OCI-LY1 (cell line): ENCODE measurements at regions not wholly inside any gene's neighbourhood (a gene's known extent, or its start where the extent isn't known, plus 50 kb on each side); places are given as distances from the start of the nearest gene placed in this dataset.
"Not testable (repeated sequence)": the region's sequence is repeated elsewhere in the genome, so short reads cannot be mapped to it uniquely, and the experiment has no call there.

Experiments
- H2AFZ ChIP-seq: fragments of 200-600 bp; sonication (generic), shearing (Covaris generic); 2 replicates; pipeline ENCODE4 v1.6.0; 2014; ENCODE audit warnings: antibody characterized with exemption, mild to moderate bottlenecking, low read length
- H3F3A ChIP-seq: fragments of 200-600 bp; sonication (generic), shearing (Covaris generic); 2 replicates; pipeline ENCODE4 v1.6.0; 2014; ENCODE audit warnings: mild to moderate bottlenecking, antibody characterized with exemption, low read length, moderate library complexity; ENCODE audit not compliant: insufficient read depth
- H3K27ac ChIP-seq: fragments of 200-600 bp; sonication (generic); 2 replicates; pipeline ENCODE4 v1.5.1; 2014; ENCODE audit warnings: low read length, mixed run types, mild to moderate bottlenecking, low read depth; ENCODE audit not compliant: poor library complexity, severe bottlenecking
- H3K27me3 ChIP-seq: fragments of 200-600 bp; sonication (generic); 2 replicates; pipeline ENCODE4 v1.6.0; 2014; ENCODE audit warnings: antibody characterized with exemption, mild to moderate bottlenecking, low read length, moderate library complexity; ENCODE audit not compliant: insufficient read depth
- H3K36me3 ChIP-seq: fragments of 200-600 bp; sonication (generic); 2 replicates; pipeline ENCODE4 v1.6.1; 2014; ENCODE audit warnings: mild to moderate bottlenecking, antibody characterized with exemption, low read length, moderate library complexity, mixed read lengths; ENCODE audit not compliant: insufficient read depth
- H3K4me1 ChIP-seq: fragments of 200-600 bp; sonication (generic); 2 replicates; pipeline ENCODE4 v1.5.1; 2014; ENCODE audit warnings: mild to moderate bottlenecking, low read length, moderate library complexity; ENCODE audit not compliant: insufficient read depth, severe bottlenecking
- H3K4me2 ChIP-seq: fragments of 200-600 bp; sonication (generic), shearing (Covaris generic); 2 replicates; pipeline ENCODE4 v1.6.1; 2014; ENCODE audit warnings: low read length
- H3K4me3 ChIP-seq: fragments of 200-600 bp; sonication (generic); 2 replicates; pipeline ENCODE4 v1.5.1; 2014; ENCODE audit warnings: low read length, low read depth, mild to moderate bottlenecking, mixed read lengths; ENCODE audit not compliant: poor library complexity, severe bottlenecking
- H3K79me2 ChIP-seq: fragments of 200-600 bp; shearing (Covaris generic); 2 replicates; pipeline ENCODE4 v1.6.1; 2016; ENCODE audit warnings: mixed run types, low read length, mixed read lengths; ENCODE audit not compliant: insufficient read depth
- H3K9ac ChIP-seq: fragments of 200-600 bp; sonication (generic), shearing (Covaris generic); 2 replicates; pipeline ENCODE4 v1.6.1; 2014; ENCODE audit warnings: mild to moderate bottlenecking, low read length, mixed read lengths
- H3K9me2 ChIP-seq: fragments of 200-600 bp; sonication (generic), shearing (Covaris generic); 2 replicates; pipeline ENCODE4 v1.6.1; 2014; ENCODE audit warnings: low read depth, mild to moderate bottlenecking, low read length, mixed read lengths
- H3K9me3 ChIP-seq: fragments of 200-600 bp; shearing (Covaris generic); 2 replicates; pipeline ENCODE4 v1.6.1; 2014; ENCODE audit warnings: low read length, mixed read lengths
- H4K20me1 ChIP-seq: fragments of 200-600 bp; sonication (generic), shearing (Covaris generic); 2 replicates; pipeline ENCODE4 v1.6.0; 2016; ENCODE audit warnings: mild to moderate bottlenecking, low read length; ENCODE audit not compliant: insufficient read depth
- CTCF ChIP-seq: fragments of 200-600 bp; sonication (generic), shearing (Covaris generic); IDR thresholded peaks from 2 replicates; pipeline ENCODE4 v1.5.1; 2017; ENCODE audit warnings: mild to moderate bottlenecking, antibody characterized with exemption, low read length, moderate library complexity, mixed read lengths
- EZH2 ChIP-seq: fragments of 200-600 bp; sonication (generic), shearing (Covaris generic); IDR thresholded peaks from 2 replicates; pipeline ENCODE4 v1.8.0; 2017; ENCODE audit warnings: borderline replicate concordance, mixed run types, mild to moderate bottlenecking, antibody characterized with exemption, low read length, moderate library complexity, mixed read lengths

- TF ChIP-seq CTCF (no peak), EZH2 (no peak)
- no peaks in the 10 kb centered on the region for H3K9me3 ChIP-seq
Measured at GRCh38 chr4:66929748-66930147, 615.6 kb downstream of the CENPC start.

GRCh38 chr4:66928881-66929280 lies 616.4 kb downstream of the CENPC start:
- not testable (repeated sequence) for H3K36me3 ChIP-seq, H3K4me3 ChIP-seq, H3F3A ChIP-seq, H3K4me2 ChIP-seq, H3K9me3 ChIP-seq, H3K9me2 ChIP-seq, H3K79me2 ChIP-seq, H3K9ac ChIP-seq, H3K4me1 ChIP-seq, H2AFZ ChIP-seq, H3K27ac ChIP-seq, H4K20me1 ChIP-seq, H3K27me3 ChIP-seq

More at GRCh38 chr4:66929748-66930147, 615.6 kb downstream of the CENPC start:
- Histone ChIP-seq H4K20me1 (no peaks in the 10 kb centered on the region), H3K79me2 (no peaks in the 10 kb centered on the region), H3K36me3 (no peaks in the 10 kb centered on the region), H3K4me3 (no peak overlapping the region), H3F3A (no peaks in the 10 kb centered on the region), H2AFZ (no peak overlapping the region), H3K27me3 (no peaks in the 10 kb centered on the region), H3K4me1 (no peaks in the 10 kb centered on the region), H3K9me2 (no peaks in the 10 kb centered on the region), H3K27ac (no peak overlapping the region), H3K4me2 (no peak overlapping the region), H3K9ac (no peak overlapping the region)

GRCh38 chr4:66927937-66928336 lies 617.4 kb downstream of the CENPC start:
- H3K9ac ChIP-seq, result no peak overlapping the region
- TF ChIP-seq CTCF (no peak), EZH2 (no peak)
- H3K9me3 ChIP-seq, result no peaks in the 10 kb centered on the region
- no peaks in the 10 kb centered on the region for H3F3A ChIP-seq
- no peaks in the 10 kb centered on the region for H3K27me3 ChIP-seq
- H3K4me1 ChIP-seq, result no peaks in the 10 kb centered on the region
- H3K9me2 ChIP-seq, result no peaks in the 10 kb centered on the region
- H2AFZ ChIP-seq, result no peak overlapping the region
- H3K79me2 ChIP-seq, result no peaks in the 10 kb centered on the region
- H4K20me1 ChIP-seq, result no peaks in the 10 kb centered on the region
- no peak overlapping the region for H3K27ac ChIP-seq
- no peaks in the 10 kb centered on the region for H3K36me3 ChIP-seq
- no peak overlapping the region for H3K4me3 ChIP-seq
- no peak overlapping the region for H3K4me2 ChIP-seq

GRCh38 chr4:66926687-66927086 lies 618.6 kb downstream of the CENPC start:
- H3K27me3 ChIP-seq, result no peaks in the 10 kb centered on the region
- H3K9me2 ChIP-seq, result no peaks in the 10 kb centered on the region
- no peaks in the 10 kb centered on the region for H3K9me3 ChIP-seq
- no peak for TF ChIP-seq EZH2
- TF ChIP-seq CTCF, result no peak
- no peaks in the 10 kb centered on the region for H3K36me3 ChIP-seq
- no peak overlapping the region for H3K27ac ChIP-seq
- H3K4me1 ChIP-seq, result no peaks in the 10 kb centered on the region
- no peak overlapping the region for H3K4me3 ChIP-seq
- no peak overlapping the region for H2AFZ ChIP-seq
- H4K20me1 ChIP-seq, result no peaks in the 10 kb centered on the region
- no peaks in the 10 kb centered on the region for H3F3A ChIP-seq
- no peaks in the 10 kb centered on the region for H3K79me2 ChIP-seq
- H3K4me2 ChIP-seq, result no peak overlapping the region
- no peak overlapping the region for H3K9ac ChIP-seq
